IPS-15b (cell line): ENCODE measurements at regions not wholly inside any gene's neighbourhood (a gene's known extent, or its start where the extent isn't known, plus 50 kb on each side); places are given as distances from the start of the nearest gene placed in this dataset.

Experiments used
- H3K27me3 ChIP-seq: one replicate; pipeline ENCODE4 v1.6.1; 2013; ENCODE audit warnings: low read length; ENCODE audit not compliant: control insufficient read depth, insufficient read depth
- H3K36me3 ChIP-seq: one replicate; pipeline ENCODE4 v1.6.1; 2013; ENCODE audit warnings: low read length; ENCODE audit not compliant: control insufficient read depth, insufficient read depth
- H3K4me1 ChIP-seq: one replicate; pipeline ENCODE4 v1.6.1; 2013; ENCODE audit warnings: mild to moderate bottlenecking, low read length; ENCODE audit not compliant: control insufficient read depth, insufficient read depth
- H3K4me3 ChIP-seq: one replicate; pipeline ENCODE4 v1.5.1; 2013; ENCODE audit warnings: low read depth, low read length
- H3K9ac ChIP-seq: one replicate; pipeline ENCODE4 v1.6.1; 2013; ENCODE audit warnings: low read depth, mild to moderate bottlenecking, low read length
- H3K9me3 ChIP-seq: one replicate; pipeline ENCODE4 v1.6.1; 2013; ENCODE audit warnings: mild to moderate bottlenecking, low read length; ENCODE audit not compliant: control insufficient read depth, insufficient read depth

DNA sequence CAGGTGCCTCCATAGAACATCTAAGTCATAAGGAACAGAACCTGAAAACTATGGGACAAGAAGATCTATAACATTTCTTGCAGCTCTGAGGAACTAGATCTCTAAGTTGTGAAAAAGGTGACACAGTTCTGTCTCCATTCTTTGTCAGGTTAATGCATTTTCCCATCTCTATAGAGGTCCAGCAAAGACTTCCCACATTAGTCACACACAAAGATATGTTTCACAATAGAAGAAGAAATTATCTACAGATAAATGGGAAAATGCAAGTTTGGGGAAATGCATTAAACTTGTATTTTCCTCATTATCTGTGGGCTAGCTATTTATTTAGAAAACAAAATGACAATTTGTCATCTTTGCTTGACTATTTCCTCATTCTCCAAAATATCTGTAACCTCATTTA is 458.6 kb upstream of the PAPPA start:
- H3K9ac ChIP-seq, result no peak overlapping the region
- H3K36me3 ChIP-seq, result no peaks in the 10 kb centered on the region

DNA sequence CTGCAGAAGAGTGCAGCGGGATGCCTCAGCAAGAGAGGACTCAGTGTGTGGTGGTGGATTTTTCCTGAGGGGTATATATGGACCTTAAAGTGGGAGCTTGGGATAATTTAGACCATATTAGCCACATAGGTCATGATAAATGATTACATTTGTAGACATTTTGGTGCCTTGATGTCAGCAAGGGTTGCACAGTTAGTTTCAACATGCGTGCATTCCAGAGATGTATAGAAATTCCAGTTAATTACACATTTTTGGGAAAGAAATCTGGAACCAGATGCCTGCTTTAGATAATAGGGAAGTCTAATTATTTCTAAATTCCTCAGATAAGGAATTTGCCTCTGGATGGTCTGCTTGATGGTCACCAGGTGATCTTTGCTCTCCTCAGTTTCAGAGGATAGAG is 440.6 kb upstream of the PAPPA start:
- no peaks in the 10 kb centered on the region for H3K27me3 ChIP-seq
- H3K9me3 ChIP-seq, result no peaks in the 10 kb centered on the region
- H3K4me1 ChIP-seq, result no peaks in the 10 kb centered on the region
- H3K36me3 ChIP-seq, result no peaks in the 10 kb centered on the region
- no peak overlapping the region for H3K9ac ChIP-seq
- H3K4me3 ChIP-seq, result no peak overlapping the region

More for the DNA sequence above, 458.6 kb upstream of the PAPPA start:
- H3K4me1 ChIP-seq, result no peaks in the 10 kb centered on the region
- H3K4me3 ChIP-seq, result no peak overlapping the region
- H3K9me3 ChIP-seq, result no peaks in the 10 kb centered on the region
- no peaks in the 10 kb centered on the region for H3K27me3 ChIP-seq

DNA sequence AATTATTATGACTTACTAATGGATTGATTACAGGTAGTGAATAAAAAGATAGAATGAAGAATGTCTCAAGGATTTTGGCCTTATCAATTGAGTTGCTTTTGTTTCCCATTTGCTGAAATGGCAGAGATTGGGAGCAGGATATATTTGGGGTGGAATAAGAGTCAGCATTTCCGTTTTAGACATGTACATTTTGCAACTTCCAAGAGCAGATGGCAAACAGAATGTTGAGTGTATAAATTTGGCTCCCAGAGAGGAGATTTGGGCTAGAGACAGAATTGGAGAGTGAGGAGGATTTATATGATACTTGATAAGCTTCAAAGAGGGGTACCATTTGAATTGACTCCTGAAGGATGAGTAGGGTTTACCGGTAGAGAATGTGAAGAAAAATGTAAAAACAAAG is 437.9 kb upstream of the PAPPA start:
- Histone ChIP-seq H3K27me3 (no peaks in the 10 kb centered on the region), H3K9me3 (no peaks in the 10 kb centered on the region), H3K4me1 (no peaks in the 10 kb centered on the region)

DNA sequence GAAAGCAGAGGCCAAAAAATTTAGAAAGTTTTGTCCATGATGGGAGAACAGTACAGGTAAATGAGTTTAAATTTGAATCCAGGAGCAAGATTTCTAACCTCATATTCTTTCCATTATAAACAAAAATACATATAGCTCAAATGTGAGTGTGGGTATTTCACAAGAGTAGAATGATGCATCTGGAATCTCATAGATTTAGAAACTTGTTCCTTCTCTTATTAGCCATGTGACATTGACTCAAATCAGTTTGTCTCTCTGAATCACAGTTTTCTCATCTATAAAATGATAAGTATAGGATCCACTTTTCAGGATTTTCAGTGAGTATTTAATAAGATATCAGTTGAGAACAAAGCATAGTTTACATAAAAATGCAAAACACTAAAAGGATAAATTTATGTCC is 436.3 kb upstream of the PAPPA start:
- Histone ChIP-seq H3K9me3 (no peaks in the 10 kb centered on the region), H3K4me1 (no peaks in the 10 kb centered on the region), H3K27me3 (no peaks in the 10 kb centered on the region), H3K36me3 (no peaks in the 10 kb centered on the region), H3K4me3 (no peak overlapping the region), H3K9ac (no peak overlapping the region)

More for the DNA sequence above, 437.9 kb upstream of the PAPPA start:
- Histone ChIP-seq H3K4me3 (no peak overlapping the region), H3K36me3 (no peaks in the 10 kb centered on the region), H3K9ac (no peak overlapping the region)

DNA sequence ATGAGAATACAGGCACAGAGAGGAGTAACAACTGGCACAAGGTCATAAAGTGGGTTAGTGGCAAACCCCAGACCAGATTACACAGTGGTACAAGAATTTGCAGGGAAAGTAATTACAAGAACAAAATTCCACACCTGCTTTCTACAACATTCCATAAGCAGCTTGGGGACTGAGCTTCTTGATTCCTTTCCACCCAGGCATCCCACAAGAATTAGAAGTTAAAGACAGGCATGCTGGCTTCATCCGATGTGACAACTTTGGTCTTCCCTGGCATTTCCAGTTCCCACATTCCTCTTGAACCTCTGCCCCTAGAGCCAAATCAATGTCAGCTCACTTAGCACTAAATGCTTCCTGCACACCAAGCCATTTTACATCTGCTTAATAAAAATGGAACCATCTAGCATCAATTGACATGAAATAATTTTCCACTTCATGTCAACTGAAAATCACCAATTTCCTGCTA is 435.8 kb upstream of the PAPPA start:
- no peak overlapping the region for H3K9ac ChIP-seq
- no peaks in the 10 kb centered on the region for H3K27me3 ChIP-seq
- no peak overlapping the region for H3K4me3 ChIP-seq
- no peaks in the 10 kb centered on the region for H3K9me3 ChIP-seq
- H3K36me3 ChIP-seq, result no peaks in the 10 kb centered on the region
- no peaks in the 10 kb centered on the region for H3K4me1 ChIP-seq

DNA sequence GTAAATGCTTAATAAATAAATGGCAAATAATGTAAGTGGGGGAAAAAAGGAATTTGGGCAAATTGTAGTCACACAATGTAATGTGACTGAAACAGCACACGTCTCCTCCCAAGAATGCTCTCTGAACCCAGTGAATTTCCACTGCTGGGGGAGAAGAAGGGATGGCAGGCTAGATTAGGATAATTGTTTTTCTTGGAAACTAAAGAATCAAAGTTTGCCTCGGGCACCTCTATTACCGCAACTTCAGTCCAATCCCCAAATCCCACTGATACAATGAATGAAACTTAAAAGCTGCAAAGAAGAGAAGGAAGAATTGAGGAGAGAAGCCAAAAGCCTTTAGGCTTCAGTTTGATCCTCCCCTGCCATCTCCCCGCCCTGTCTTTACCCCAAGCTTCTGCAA is 423.2 kb upstream of the PAPPA start:
- Histone ChIP-seq H3K27me3 (no peaks in the 10 kb centered on the region), H3K9ac (no peak overlapping the region), H3K9me3 (no peaks in the 10 kb centered on the region), H3K4me1 (peaks cover 5% of the 10 kb centered on the region), H3K36me3 (no peaks in the 10 kb centered on the region), H3K4me3 (no peak overlapping the region)

DNA sequence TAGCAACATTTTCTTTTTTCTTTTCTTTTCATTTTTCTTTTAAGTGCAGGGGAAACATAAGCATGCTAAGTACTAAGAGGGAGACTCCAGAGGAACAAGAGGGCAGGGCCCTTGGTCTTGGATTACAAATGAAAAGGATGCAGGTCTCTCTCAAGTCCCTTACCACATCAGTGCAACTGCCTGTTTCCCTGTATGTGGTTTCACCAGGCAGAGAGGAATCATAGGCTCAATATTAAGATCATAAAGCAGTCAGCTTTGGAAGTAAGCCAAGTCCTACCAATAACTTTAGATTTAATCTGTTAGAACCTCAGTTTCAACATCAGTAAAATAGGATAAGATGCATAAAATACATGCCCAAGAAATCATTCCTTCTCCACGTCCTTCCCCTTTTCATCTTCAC is 422.7 kb upstream of the PAPPA start:
- H3K4me3 ChIP-seq, result no peak overlapping the region
- no peak overlapping the region for H3K9ac ChIP-seq
- no peaks in the 10 kb centered on the region for H3K27me3 ChIP-seq
- H3K4me1 ChIP-seq, result peaks cover 5% of the 10 kb centered on the region
- no peaks in the 10 kb centered on the region for H3K36me3 ChIP-seq
- H3K9me3 ChIP-seq, result no peaks in the 10 kb centered on the region

DNA sequence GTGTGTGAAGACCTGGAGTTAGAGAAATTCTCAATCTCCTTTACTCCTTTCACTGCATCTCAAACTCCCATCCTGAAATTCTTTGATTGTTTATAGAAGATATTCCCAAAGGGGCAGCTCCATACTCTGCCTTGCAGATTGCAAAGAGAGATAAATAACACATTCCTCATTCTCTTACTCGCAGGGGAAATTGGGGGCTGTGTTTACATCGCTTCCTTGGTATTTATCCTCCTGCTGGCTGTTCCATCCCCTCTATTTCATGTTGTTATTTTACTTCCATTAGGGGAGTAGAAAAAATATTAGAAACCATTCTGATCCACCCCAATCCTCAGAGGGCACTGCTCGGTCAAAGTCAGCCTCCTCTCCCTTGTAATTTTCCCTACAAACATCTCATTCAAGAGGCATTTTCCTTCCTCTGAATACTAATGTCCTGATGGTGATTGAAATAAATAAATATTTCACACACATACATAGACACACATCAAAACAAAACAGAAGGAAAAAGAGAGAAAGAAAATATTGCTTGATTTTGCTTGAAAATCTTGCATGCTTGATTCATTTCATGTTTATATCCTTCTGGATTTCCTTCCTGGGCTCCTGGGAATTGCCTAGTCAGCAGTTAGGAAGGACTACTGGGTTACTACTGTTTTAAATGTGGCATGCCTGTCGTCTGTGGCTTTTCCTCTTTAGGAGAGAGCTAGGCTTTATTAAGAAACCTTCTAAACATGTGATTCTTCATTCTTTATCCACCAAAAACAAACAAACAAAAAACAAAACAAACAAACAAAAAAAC is 420.1 kb upstream of the PAPPA start:
- Histone ChIP-seq H3K9ac (no peak overlapping the region), H3K36me3 (no peaks in the 10 kb centered on the region), H3K27me3 (no peaks in the 10 kb centered on the region), H3K9me3 (no peaks in the 10 kb centered on the region), H3K4me1 (peaks cover 5% of the 10 kb centered on the region), H3K4me3 (no peak overlapping the region)

DNA sequence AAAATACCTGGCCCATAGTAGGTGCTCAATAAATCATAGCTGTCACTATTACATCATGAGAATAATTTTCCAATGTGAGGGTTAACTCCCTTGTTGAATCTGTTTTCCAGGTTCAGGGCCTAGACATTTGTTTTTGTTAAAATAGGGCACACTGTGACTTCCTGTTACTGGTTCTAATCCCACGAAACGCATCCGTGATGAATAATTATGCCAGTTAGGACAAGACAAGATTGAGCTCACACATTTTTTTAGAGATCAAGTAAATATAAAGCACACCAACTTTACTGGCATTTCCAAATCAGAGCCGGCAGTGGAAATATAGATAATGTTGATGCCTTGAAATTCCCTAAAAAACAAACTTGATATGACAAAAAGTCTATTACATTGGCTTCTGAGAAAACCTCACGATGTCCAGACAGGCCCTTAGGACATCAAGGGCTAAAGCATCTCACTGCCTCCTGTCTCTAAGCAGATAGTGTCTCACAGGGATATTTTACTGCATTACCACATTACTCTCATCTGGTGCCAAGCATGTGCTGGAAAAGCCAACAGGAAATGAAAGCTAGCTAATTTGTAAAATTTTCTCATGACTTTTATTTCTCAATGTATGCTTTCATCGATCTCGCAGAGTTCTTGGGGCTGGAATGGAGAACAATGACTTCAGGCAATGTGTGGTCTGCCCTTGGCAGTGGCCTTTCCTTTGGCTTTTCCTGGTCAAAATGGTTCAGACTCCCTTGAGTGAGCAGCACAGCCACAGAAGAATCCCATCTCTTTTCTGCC is 414.3 kb upstream of the PAPPA start:
- Histone ChIP-seq H3K36me3 (no peaks in the 10 kb centered on the region), H3K9ac (no peak overlapping the region), H3K9me3 (no peaks in the 10 kb centered on the region), H3K4me1 (no peaks in the 10 kb centered on the region), H3K4me3 (no peak overlapping the region), H3K27me3 (no peaks in the 10 kb centered on the region)

DNA sequence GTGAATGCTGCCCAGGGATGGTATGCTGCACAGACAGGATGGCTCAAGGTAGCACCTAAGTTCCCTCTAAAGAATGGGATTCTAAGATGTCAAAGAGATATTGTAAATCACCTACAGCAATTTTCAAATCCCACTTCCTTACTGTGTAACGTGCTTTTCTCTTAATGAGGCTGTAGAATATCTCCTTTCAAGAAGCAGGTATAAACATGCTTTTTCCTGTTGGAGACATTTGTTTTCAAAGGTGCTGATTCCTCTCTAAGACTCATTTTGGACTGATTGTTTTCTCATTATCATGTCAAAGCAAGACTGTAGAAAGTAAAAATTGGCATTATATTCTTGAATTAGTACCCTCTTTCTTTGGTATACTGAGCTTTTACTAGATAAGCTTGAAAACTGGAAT is 412.6 kb upstream of the PAPPA start:
- no peaks in the 10 kb centered on the region for H3K9me3 ChIP-seq
- no peaks in the 10 kb centered on the region for H3K4me1 ChIP-seq

DNA sequence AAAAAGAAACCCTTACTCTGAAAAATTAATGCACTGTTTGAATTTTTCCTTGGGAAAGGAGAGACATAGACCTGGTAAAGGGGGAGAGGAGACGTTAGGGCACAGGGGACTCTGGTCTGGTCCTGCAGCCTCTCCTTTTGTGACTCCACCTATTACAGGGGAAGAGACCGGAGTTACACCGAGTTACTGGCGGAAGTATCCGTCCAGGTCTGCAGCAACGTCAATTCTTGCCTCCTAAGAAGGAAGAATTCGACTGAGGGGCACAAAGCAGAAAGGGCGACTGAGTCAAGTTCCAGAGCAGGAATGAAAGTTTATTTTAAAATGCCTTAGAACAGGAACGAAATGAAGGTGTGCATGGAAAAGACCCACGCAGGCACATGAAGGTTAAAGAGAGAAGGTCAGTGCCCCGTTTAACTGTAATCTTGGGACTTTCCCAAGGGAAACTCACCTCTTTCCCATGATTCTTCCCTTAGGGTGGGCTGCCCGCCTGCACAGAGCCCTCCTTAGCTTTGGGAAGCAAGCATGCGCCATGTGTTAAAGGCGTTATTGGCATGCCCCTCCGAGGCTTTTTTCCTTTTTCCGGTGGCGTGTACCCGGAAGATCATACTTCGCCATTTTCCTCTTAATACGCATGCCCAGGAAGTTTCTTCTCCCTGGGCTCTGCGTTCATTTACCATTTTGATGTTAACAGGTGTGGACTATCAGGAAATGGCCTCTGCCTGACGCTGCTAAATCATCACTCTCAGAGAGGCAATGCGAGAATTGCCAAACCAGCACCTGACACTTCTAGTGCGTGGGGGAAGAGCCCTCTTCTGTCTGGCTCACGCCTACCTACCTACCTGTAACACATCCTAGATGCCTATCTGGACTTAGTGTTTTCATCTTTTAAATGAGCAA is 409.6 kb upstream of the PAPPA start:
- Histone ChIP-seq H3K36me3 (no peaks in the 10 kb centered on the region), H3K9me3 (no peaks in the 10 kb centered on the region), H3K4me1 (no peaks in the 10 kb centered on the region), H3K27me3 (no peaks in the 10 kb centered on the region), H3K9ac (no peak overlapping the region), H3K4me3 (no peak overlapping the region)

More for the DNA sequence above, 412.6 kb upstream of the PAPPA start:
- Histone ChIP-seq H3K36me3 (no peaks in the 10 kb centered on the region), H3K4me3 (no peak overlapping the region), H3K9ac (no peak overlapping the region), H3K27me3 (no peaks in the 10 kb centered on the region)
